Type B pancreatic cell (in vitro differentiated cells): ENCODE measurements at regions not wholly inside any gene's neighbourhood (a gene's known extent, or its start where the extent isn't known, plus 50 kb on each side); places are given as distances from the start of the nearest gene placed in this dataset.
"Not testable (repeated sequence)": the region's sequence is repeated elsewhere in the genome, so short reads cannot be mapped to it uniquely, and the experiment has no call there.

ENCODE experiments used
- DNase-seq: peaks from one replicate; pipeline ENCODE4 v3.0.0; 2021; ENCODE audit warnings: mixed read lengths; ENCODE audit not compliant: unreplicated experiment; ENCODE audit errors: extremely low spot score
- H3K27ac Mint-ChIP-seq: 2 replicates; pipeline ENCODE4 v1.8.0; 2021; ENCODE audit warnings: mild to moderate bottlenecking, mixed read lengths
- H3K27me3 Mint-ChIP-seq: 2 replicates; pipeline ENCODE4 v1.8.0; 2021; ENCODE audit warnings: mixed read lengths
- H3K36me3 Mint-ChIP-seq: 2 replicates; pipeline ENCODE4 v1.8.0; 2021; ENCODE audit warnings: mixed read lengths
- H3K4me1 Mint-ChIP-seq: one replicate; pipeline ENCODE4 v1.8.0; 2021; ENCODE audit warnings: mixed read lengths; ENCODE audit not compliant: unreplicated experiment
- H3K4me3 Mint-ChIP-seq: 2 replicates; pipeline ENCODE4 v1.8.0; 2021; ENCODE audit warnings: mild to moderate bottlenecking, mixed read lengths
- H3K9me3 Mint-ChIP-seq: 2 replicates; pipeline ENCODE4 v1.8.0; 2021; ENCODE audit warnings: mixed read lengths
- CTCF ChIP-seq: fragments of 200-600 bp; sonication (generic); conservative IDR thresholded peaks from 2 replicates; pipeline ENCODE4 v1.5.0; 2021; ENCODE audit warnings: antibody characterized with exemption, mild to moderate bottlenecking

- H3K27ac Mint-ChIP-seq, result no peak overlapping the region
- DNase-seq, result no peak
- peaks cover 11% of the 10 kb centered on the region for H3K9me3 Mint-ChIP-seq
- H3K4me3 Mint-ChIP-seq, result no peak overlapping the region
- peaks cover 9% of the 10 kb centered on the region for H3K4me1 Mint-ChIP-seq
- TF ChIP-seq CTCF, result no peak
- H3K27me3 Mint-ChIP-seq, result no peaks in the 10 kb centered on the region
- no peaks in the 10 kb centered on the region for H3K36me3 Mint-ChIP-seq
Observed at GRCh38 chr4:83195269-83195668, 80.7 kb upstream of the PLAC8 start.

GRCh38 chr4:83194588-83194987 lies 80.1 kb upstream of the PLAC8 start:
- Mint-ChIP-seq H3K4me1 (peaks cover 15% of the 10 kb centered on the region), H3K9me3 (peaks cover 15% of the 10 kb centered on the region)
- not testable (repeated sequence) for H3K4me3 Mint-ChIP-seq, H3K27ac Mint-ChIP-seq, DNase-seq, H3K27me3 Mint-ChIP-seq, H3K36me3 Mint-ChIP-seq

GRCh38 chr4:83192634-83193033 lies 78.1 kb upstream of the PLAC8 start:
- H3K36me3 Mint-ChIP-seq, result no peaks in the 10 kb centered on the region
- TF ChIP-seq CTCF, result no peak
- H3K27ac Mint-ChIP-seq, result no peak overlapping the region
- H3K4me1 Mint-ChIP-seq, result peaks cover 17% of the 10 kb centered on the region
- DNase-seq, result no peak
- no peaks in the 10 kb centered on the region for H3K27me3 Mint-ChIP-seq
- peaks cover 15% of the 10 kb centered on the region for H3K9me3 Mint-ChIP-seq
- H3K4me3 Mint-ChIP-seq, result no peak overlapping the region

GRCh38 chr4:83191026-83191425 lies 76.5 kb upstream of the PLAC8 start:
- H3K27ac Mint-ChIP-seq, result peak overlapping the region; percentile 86
- H3K36me3 Mint-ChIP-seq, result no peaks in the 10 kb centered on the region
- TF ChIP-seq CTCF, result no peak
- peaks cover 17% of the 10 kb centered on the region for H3K4me1 Mint-ChIP-seq
- H3K9me3 Mint-ChIP-seq, result peaks cover 15% of the 10 kb centered on the region
- no peaks in the 10 kb centered on the region for H3K27me3 Mint-ChIP-seq
- H3K4me3 Mint-ChIP-seq, result peak overlapping the region; percentile 67
- no peak for DNase-seq

GRCh38 chr4:83189631-83190136 lies 75.2 kb upstream of the PLAC8 start:
- H3K4me3 Mint-ChIP-seq, result peak overlapping the region; percentile 67
- H3K9me3 Mint-ChIP-seq, result peaks cover 15% of the 10 kb centered on the region
- H3K36me3 Mint-ChIP-seq, result no peaks in the 10 kb centered on the region
- H3K27me3 Mint-ChIP-seq, result no peaks in the 10 kb centered on the region
- peak; percentile 15 for TF ChIP-seq CTCF
- no peak for DNase-seq
- H3K27ac Mint-ChIP-seq, result peak overlapping the region; percentile 86
- H3K4me1 Mint-ChIP-seq, result peaks cover 17% of the 10 kb centered on the region

GRCh38 chr4:83180431-83180968 lies 66.0 kb upstream of the PLAC8 start:
- Mint-ChIP-seq H3K4me3 (no peak overlapping the region), H3K27ac (no peak overlapping the region), H3K4me1 (no peaks in the 10 kb centered on the region), H3K27me3 (no peaks in the 10 kb centered on the region), H3K36me3 (no peaks in the 10 kb centered on the region), H3K9me3 (no peaks in the 10 kb centered on the region)
- DNase-seq, result no peak
- TF ChIP-seq CTCF, result no peak
